Fibroblast of villous mesenchyme (primary cell): ENCODE measurements at regions not wholly inside any gene's neighbourhood (a gene's known extent, or its start where the extent isn't known, plus 50 kb on each side); places are given as distances from the start of the nearest gene placed in this dataset. TPM values are rescaled to one million over a fixed set of nuclear protein-coding genes. Genes with fewer than 3 reads are reported as not detected.

Source experiments
- DNase-seq: peaks from one replicate; pipeline ENCODE4 v3.0.0-alpha.2; 2010; ENCODE audit warnings: low read depth
- H3K4me3 ChIP-seq: 2 replicates; pipeline ENCODE4 v1.5.1; 2011; ENCODE audit warnings: low read depth, mild to moderate bottlenecking, low read length
- small RNA-seq: library from RNA; depleted of rRNA; stranded (forward); fragments of <200 nt; gene quantifications from one replicate; pipeline ENCODE3, GENCODE V24; 2012
- TF ChIP-seq, protein P1 (sequence below): IDR thresholded peaks from 2 replicates; pipeline ENCODE4 v1.5.1; 2012; ENCODE audit warnings: low read depth, mild to moderate bottlenecking, low read length; ENCODE audit not compliant: insufficient read depth

DNA sequence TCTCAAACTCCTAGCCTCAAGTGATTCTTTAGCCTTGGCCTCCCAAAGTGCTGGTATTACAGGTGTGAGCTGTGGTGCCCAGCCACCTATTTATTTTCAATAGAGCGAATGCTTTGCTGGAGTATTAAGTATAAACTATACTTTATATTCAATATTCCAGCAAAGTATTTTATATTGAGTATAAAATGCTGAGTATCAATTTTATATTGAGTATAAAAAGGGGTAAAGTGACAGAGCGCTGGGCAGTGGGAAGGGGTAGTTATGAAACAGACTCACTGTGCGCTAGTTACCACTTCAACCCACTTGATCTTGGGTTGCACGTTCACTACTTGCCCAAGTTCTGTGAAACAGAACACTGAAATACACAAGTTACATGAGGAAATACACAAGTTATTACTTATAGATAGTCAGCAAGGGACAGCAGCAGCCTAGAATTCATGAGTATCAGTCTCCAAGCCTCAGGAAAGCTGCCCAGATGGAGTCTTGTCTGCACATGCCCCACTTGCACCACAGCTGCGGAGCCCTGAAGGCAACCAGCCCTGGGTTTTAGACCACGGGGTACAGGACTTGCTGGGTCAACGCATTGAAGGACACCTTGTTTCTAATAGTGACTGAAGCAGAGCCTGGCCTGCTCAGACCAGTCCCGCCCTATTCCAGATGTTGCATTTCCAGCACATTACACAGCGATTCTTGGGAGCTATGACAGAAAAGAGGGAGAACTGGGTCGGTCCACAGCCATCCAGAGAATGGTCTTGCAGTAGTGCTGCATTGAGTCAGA lies 51.6 kb upstream of the SYT13 start:
- no peak overlapping the region for H3K4me3 ChIP-seq
- no peak for DNase-seq
- TF ChIP-seq, protein P1, sequence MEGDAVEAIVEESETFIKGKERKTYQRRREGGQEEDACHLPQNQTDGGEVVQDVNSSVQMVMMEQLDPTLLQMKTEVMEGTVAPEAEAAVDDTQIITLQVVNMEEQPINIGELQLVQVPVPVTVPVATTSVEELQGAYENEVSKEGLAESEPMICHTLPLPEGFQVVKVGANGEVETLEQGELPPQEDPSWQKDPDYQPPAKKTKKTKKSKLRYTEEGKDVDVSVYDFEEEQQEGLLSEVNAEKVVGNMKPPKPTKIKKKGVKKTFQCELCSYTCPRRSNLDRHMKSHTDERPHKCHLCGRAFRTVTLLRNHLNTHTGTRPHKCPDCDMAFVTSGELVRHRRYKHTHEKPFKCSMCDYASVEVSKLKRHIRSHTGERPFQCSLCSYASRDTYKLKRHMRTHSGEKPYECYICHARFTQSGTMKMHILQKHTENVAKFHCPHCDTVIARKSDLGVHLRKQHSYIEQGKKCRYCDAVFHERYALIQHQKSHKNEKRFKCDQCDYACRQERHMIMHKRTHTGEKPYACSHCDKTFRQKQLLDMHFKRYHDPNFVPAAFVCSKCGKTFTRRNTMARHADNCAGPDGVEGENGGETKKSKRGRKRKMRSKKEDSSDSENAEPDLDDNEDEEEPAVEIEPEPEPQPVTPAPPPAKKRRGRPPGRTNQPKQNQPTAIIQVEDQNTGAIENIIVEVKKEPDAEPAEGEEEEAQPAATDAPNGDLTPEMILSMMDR, result no peak

DNA sequence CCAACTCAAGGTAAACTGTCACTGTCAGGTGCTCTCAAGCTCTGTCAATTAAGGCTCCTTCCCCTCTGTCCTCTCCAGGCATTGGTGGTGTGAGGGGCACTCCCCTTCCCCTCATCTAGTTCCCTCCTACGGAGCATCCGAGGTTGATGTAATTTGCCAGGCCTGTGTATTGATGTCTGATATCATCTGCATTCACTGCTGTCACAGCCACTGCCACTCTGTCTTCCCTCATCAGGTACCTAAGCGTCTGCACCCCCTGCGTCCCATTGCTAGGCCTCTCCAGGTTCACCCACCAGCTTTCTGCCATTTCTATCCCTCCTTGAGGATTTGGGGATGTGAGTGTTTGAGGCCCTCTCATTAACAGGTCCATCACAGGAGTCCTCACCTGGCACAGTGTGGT lies 50.0 kb upstream of the SYT13 start:
- H3K4me3 ChIP-seq, result no peak overlapping the region
- no peak for DNase-seq
- TF ChIP-seq, protein P1, result no peak

Small RNAs in the stretch of these regions (small RNA-seq; reads per million reads assigned to genes)
- not detected for gene AC103855.4
